ENCODE measurements at regions not wholly inside any gene's neighbourhood (a gene's known extent, or its start where the extent isn't known, plus 50 kb on each side); places are given as distances from the start of the nearest gene placed in this dataset.
A peak's percentile ranks its signal among the peaks of the same experiment; 100 is the strongest.

DNA sequence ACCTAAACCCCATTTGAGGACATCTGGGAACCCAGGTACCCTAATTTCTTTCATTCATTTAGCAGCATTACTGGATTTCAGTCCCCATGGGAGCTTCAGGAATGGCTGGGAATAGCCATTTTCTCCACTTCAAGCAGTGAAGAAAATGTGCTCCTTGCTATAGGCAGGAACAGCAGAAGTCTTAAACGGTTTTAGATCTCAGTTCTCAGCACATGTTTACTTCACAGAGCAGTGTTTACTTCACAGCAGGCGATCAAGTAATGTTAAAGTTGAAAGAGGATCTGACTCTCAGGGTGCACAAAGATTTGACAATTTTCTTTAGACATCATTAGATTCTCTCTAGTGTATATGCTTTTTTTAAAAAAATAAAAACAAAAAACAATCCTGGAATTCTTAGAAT, 109.3 kb downstream of the TBC1D30 start:
- no peak for ATAC-seq
- Mint-ChIP-seq H3K9me3 (peaks cover 12% of the 10 kb centered on the region), H3K4me3 (no peak overlapping the region), H3K27ac (no peak overlapping the region), H3K36me3 (no peaks in the 10 kb centered on the region), H3K27me3 (ENCODE audit: low read depth) (peaks cover 2% of the 10 kb centered on the region; the same call in 1 of the 2 replicates), H3K4me1 (peaks cover 33% of the 10 kb centered on the region)
- POLR2A ChIA-PET: no interaction called here
- DNase-seq (ENCODE audit: low spot score): no peak
- TF ChIP-seq, protein P1, sequence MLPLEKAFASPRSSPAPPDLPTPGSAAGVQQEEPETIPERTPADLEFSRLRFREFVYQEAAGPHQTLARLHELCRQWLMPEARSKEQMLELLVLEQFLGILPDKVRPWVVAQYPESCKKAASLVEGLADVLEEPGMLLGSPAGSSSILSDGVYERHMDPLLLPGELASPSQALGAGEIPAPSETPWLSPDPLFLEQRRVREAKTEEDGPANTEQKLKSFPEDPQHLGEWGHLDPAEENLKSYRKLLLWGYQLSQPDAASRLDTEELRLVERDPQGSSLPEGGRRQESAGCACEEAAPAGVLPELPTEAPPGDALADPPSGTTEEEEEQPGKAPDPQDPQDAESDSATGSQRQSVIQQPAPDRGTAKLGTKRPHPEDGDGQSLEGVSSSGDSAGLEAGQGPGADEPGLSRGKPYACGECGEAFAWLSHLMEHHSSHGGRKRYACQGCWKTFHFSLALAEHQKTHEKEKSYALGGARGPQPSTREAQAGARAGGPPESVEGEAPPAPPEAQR (CRISPR knock-in tag; IDR thresholded peaks at IDR 0.05): no peak
- no peak for TF ChIP-seq ZNF219 (CRISPR knock-in tag; IDR thresholded peaks at IDR 0.05; ENCODE audit: borderline replicate concordance)
- TF ChIP-seq KAT7 (CRISPR knock-in tag; IDR thresholded peaks at IDR 0.05; ENCODE audit: borderline replicate concordance): no peak
- TF ChIP-seq NR1H2 (CRISPR knock-in tag; IDR thresholded peaks at IDR 0.05): no peak
- TF ChIP-seq, protein P2, sequence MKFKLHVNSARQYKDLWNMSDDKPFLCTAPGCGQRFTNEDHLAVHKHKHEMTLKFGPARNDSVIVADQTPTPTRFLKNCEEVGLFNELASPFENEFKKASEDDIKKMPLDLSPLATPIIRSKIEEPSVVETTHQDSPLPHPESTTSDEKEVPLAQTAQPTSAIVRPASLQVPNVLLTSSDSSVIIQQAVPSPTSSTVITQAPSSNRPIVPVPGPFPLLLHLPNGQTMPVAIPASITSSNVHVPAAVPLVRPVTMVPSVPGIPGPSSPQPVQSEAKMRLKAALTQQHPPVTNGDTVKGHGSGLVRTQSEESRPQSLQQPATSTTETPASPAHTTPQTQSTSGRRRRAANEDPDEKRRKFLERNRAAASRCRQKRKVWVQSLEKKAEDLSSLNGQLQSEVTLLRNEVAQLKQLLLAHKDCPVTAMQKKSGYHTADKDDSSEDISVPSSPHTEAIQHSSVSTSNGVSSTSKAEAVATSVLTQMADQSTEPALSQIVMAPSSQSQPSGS (CRISPR knock-in tag; IDR thresholded peaks at IDR 0.05; ENCODE audit: borderline replicate concordance, low read depth): no peak
- no peak for TF ChIP-seq ZNF416 (CRISPR knock-in tag; IDR thresholded peaks at IDR 0.05)
- TF ChIP-seq, protein P3, sequence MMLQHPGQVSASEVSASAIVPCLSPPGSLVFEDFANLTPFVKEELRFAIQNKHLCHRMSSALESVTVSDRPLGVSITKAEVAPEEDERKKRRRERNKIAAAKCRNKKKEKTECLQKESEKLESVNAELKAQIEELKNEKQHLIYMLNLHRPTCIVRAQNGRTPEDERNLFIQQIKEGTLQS (CRISPR knock-in tag; conservative IDR thresholded peaks at IDR 0.05): no peak
- CTCF ChIA-PET: no interaction called here

DNA sequence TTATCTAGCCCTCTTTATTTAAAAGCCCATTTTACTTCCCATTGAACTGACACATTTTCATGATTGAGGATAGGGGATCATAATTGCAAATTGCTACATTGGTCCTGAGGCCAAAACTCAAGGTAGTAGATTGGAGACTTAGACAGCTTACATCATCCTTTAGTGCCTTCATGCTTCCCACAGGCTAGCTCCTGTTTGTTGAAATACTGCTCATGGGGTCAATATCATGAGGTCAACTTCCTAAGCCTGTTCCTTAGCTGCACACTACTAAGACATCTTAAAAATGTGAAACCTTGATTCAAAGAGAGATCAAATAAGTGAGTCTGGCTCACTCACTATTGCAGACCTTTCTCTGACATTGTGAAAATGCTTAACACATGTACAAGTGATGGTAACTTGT, 113.0 kb downstream of the TBC1D30 start:
- DNase-seq (ENCODE audit: low spot score) (no peak), ATAC-seq (no peak)
- ChIA-PET CTCF (no interaction called here), POLR2A (no interaction called here)
- Mint-ChIP-seq H3K36me3 (no peaks in the 10 kb centered on the region), H3K27ac (no peak overlapping the region), H3K4me1 (peaks cover 14% of the 10 kb centered on the region), H3K9me3 (peaks cover 12% of the 10 kb centered on the region), H3K27me3 (ENCODE audit: low read depth) (peaks cover 2% of the 10 kb centered on the region; the same call in 1 of the 2 replicates), H3K4me3 (no peak overlapping the region)
- TF ChIP-seq ZNF232 (CRISPR knock-in tag; IDR thresholded peaks at IDR 0.05) (no peak), NR1H2 (CRISPR knock-in tag; IDR thresholded peaks at IDR 0.05) (no peak)

DNA sequence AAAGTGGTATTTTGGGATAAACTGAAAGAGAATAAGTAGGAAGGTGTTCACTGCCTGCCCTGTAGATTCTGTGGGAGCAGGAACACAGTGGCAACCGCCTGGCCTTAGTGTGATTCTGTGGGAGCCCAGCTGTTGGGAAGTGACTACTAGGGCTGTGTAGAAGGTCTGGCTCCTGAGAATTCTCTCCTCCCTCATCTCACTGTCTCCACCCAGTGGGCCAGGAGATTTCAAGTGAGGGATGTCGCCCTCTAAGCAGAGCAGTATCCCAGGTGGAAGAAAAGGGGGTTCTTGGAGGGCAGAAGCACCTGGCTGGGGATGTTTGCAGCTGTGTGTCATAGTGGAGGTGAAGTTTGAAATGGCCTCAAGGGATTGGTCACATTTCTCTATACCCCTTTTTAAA, 113.7 kb downstream of the TBC1D30 start:
- H3K27ac Mint-ChIP-seq: no peak overlapping the region
- peaks cover 12% of the 10 kb centered on the region for H3K9me3 Mint-ChIP-seq
- no peaks in the 10 kb centered on the region for H3K36me3 Mint-ChIP-seq
- H3K27me3 Mint-ChIP-seq (ENCODE audit: low read depth): peaks cover 2% of the 10 kb centered on the region; the same call in 1 of the 2 replicates
- H3K4me3 Mint-ChIP-seq: no peak overlapping the region
- ATAC-seq: peak; percentile 75
- ChIA-PET CTCF (no interaction called here), POLR2A (no interaction called here)
- H3K4me1 Mint-ChIP-seq: peaks cover 14% of the 10 kb centered on the region
- DNase-seq (ENCODE audit: low spot score): no peak
- TF ChIP-seq, protein P4, sequence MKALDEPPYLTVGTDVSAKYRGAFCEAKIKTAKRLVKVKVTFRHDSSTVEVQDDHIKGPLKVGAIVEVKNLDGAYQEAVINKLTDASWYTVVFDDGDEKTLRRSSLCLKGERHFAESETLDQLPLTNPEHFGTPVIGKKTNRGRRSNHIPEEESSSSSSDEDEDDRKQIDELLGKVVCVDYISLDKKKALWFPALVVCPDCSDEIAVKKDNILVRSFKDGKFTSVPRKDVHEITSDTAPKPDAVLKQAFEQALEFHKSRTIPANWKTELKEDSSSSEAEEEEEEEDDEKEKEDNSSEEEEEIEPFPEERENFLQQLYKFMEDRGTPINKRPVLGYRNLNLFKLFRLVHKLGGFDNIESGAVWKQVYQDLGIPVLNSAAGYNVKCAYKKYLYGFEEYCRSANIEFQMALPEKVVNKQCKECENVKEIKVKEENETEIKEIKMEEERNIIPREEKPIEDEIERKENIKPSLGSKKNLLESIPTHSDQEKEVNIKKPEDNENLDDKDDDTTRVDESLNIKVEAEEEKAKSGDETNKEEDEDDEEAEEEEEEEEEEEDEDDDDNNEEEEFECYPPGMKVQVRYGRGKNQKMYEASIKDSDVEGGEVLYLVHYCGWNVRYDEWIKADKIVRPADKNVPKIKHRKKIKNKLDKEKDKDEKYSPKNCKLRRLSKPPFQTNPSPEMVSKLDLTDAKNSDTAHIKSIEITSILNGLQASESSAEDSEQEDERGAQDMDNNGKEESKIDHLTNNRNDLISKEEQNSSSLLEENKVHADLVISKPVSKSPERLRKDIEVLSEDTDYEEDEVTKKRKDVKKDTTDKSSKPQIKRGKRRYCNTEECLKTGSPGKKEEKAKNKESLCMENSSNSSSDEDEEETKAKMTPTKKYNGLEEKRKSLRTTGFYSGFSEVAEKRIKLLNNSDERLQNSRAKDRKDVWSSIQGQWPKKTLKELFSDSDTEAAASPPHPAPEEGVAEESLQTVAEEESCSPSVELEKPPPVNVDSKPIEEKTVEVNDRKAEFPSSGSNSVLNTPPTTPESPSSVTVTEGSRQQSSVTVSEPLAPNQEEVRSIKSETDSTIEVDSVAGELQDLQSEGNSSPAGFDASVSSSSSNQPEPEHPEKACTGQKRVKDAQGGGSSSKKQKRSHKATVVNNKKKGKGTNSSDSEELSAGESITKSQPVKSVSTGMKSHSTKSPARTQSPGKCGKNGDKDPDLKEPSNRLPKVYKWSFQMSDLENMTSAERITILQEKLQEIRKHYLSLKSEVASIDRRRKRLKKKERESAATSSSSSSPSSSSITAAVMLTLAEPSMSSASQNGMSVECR (CRISPR knock-in tag; IDR thresholded peaks at IDR 0.05; ENCODE audit: borderline replicate concordance): no peak
- TF ChIP-seq KAT7 (CRISPR knock-in tag; IDR thresholded peaks at IDR 0.05; ENCODE audit: borderline replicate concordance) (no peak), ZNF396 (CRISPR knock-in tag; IDR thresholded peaks at IDR 0.05; ENCODE audit: borderline replicate concordance) (no peak)
- TF ChIP-seq, protein P5, sequence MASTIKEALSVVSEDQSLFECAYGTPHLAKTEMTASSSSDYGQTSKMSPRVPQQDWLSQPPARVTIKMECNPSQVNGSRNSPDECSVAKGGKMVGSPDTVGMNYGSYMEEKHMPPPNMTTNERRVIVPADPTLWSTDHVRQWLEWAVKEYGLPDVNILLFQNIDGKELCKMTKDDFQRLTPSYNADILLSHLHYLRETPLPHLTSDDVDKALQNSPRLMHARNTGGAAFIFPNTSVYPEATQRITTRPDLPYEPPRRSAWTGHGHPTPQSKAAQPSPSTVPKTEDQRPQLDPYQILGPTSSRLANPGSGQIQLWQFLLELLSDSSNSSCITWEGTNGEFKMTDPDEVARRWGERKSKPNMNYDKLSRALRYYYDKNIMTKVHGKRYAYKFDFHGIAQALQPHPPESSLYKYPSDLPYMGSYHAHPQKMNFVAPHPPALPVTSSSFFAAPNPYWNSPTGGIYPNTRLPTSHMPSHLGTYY (CRISPR knock-in tag; IDR thresholded peaks at IDR 0.05): no peak
- TF ChIP-seq, protein P6, sequence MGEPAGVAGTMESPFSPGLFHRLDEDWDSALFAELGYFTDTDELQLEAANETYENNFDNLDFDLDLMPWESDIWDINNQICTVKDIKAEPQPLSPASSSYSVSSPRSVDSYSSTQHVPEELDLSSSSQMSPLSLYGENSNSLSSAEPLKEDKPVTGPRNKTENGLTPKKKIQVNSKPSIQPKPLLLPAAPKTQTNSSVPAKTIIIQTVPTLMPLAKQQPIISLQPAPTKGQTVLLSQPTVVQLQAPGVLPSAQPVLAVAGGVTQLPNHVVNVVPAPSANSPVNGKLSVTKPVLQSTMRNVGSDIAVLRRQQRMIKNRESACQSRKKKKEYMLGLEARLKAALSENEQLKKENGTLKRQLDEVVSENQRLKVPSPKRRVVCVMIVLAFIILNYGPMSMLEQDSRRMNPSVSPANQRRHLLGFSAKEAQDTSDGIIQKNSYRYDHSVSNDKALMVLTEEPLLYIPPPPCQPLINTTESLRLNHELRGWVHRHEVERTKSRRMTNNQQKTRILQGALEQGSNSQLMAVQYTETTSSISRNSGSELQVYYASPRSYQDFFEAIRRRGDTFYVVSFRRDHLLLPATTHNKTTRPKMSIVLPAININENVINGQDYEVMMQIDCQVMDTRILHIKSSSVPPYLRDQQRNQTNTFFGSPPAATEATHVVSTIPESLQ (CRISPR knock-in tag; IDR thresholded peaks at IDR 0.05): no peak
- TF ChIP-seq, protein P7, sequence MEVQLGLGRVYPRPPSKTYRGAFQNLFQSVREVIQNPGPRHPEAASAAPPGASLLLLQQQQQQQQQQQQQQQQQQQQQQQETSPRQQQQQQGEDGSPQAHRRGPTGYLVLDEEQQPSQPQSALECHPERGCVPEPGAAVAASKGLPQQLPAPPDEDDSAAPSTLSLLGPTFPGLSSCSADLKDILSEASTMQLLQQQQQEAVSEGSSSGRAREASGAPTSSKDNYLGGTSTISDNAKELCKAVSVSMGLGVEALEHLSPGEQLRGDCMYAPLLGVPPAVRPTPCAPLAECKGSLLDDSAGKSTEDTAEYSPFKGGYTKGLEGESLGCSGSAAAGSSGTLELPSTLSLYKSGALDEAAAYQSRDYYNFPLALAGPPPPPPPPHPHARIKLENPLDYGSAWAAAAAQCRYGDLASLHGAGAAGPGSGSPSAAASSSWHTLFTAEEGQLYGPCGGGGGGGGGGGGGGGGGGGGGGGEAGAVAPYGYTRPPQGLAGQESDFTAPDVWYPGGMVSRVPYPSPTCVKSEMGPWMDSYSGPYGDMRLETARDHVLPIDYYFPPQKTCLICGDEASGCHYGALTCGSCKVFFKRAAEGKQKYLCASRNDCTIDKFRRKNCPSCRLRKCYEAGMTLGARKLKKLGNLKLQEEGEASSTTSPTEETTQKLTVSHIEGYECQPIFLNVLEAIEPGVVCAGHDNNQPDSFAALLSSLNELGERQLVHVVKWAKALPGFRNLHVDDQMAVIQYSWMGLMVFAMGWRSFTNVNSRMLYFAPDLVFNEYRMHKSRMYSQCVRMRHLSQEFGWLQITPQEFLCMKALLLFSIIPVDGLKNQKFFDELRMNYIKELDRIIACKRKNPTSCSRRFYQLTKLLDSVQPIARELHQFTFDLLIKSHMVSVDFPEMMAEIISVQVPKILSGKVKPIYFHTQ (CRISPR knock-in tag; IDR thresholded peaks at IDR 0.05): no peak
